ENCODE measurements at regions not wholly inside any gene's neighbourhood (a gene's known extent, or its start where the extent isn't known, plus 50 kb on each side); places are given as distances from the start of the nearest gene placed in this dataset.
A peak's percentile ranks its signal among the peaks of the same experiment; 100 is the strongest.

DNA sequence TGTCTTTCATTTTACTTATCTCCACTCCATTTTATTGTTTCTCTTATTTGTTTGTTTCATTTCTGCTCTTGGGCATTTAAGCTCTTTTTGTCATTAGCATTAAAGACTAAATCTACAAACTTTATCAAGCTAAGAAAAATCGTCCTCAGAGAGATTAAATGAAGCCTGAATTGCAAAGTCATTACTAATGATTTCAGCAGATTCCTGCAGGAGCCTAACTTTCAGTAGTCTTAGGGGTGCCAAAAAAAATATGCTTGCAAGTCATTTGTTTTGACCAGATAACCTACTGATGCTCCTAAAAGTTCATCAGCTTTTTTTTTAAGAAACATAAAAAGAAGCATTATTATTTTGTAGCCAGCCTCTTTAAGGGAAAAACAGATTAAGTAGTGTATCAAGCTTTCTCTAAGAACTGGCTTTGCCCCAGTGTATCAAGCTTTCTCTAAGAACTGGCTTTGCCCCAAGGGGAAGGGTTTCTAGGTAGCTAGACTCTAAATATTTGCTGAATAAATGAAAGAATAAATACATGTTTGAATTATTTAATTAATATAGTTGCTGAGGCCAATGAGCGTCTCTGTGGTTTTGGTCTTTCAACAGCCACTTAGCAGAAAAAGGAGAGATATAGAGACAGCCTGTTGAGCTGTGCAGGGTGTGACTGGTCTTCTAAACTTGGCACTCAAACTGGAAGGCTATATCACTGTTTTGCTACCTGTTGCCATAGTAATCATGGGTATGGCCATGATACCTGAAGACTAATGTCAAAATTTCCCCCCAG lies 174.2 kb downstream of the BTC start:
- Mint-ChIP-seq H3K27me3 (peaks cover 7% of the 10 kb centered on the region), H3K9me3 (peaks cover 0 to 4% of the 10 kb centered on the region in 2 donors), H3K27ac (no peak overlapping the region), H3K4me1 (peaks cover 20% of the 10 kb centered on the region), H3K4me3 (no peak overlapping the region)
- ATAC-seq (no peak), DNase-seq (no peak)

DNA sequence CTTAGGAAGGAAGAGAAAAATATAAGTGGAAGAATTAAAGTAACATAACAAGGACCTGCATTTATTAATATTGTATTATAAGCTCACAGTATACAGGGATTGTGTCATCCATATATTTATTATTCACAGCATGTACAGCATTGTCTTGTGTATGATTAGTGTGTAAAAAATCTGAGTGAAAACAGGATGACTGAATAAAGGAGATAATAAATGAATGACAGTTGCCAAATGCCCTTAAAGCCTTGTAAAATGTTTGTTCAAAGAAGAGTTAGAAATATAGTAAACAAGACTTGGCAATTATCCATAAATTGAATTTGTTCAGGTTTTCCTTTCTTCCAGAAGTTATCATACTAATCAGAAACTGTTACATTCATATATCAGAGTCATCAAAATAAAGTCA lies 172.7 kb downstream of the BTC start:
- Mint-ChIP-seq H3K4me1 (peaks cover 31% of the 10 kb centered on the region), H3K4me3 (no peak overlapping the region), H3K9me3 (peaks cover 0 to 4% of the 10 kb centered on the region in 2 donors), H3K27me3 (peaks cover 7% of the 10 kb centered on the region), H3K27ac (no peak overlapping the region)
- ATAC-seq = no peak
- DNase-seq = no peak

DNA sequence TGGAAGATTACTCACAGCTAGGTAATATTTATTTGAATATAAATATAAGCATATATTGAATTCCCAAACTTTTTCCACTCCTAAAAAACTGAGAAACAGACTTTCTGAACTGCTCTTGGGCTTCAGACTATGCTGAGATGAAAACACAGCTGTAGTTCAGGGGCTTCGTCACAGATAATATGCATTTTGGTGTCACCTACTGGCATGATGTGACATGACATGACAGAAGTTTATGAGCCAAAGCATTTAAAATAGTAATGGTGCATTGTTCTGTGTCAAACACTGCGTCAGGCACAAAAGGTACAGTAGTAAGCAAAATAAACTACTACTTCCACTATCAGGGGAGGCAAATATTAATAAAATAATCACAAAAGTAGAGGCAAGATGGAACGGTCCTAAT lies 171.3 kb downstream of the BTC start:
- DNase-seq = peak in 1 of 2 donors; percentile 13
- H3K4me3 Mint-ChIP-seq = no peak overlapping the region
- no peak overlapping the region for H3K27ac Mint-ChIP-seq
- H3K27me3 Mint-ChIP-seq = peaks cover 7% of the 10 kb centered on the region
- H3K4me1 Mint-ChIP-seq = peaks cover 31% of the 10 kb centered on the region
- ATAC-seq = peak; percentile 67
- no peaks in the 10 kb centered on the region for H3K9me3 Mint-ChIP-seq

DNA sequence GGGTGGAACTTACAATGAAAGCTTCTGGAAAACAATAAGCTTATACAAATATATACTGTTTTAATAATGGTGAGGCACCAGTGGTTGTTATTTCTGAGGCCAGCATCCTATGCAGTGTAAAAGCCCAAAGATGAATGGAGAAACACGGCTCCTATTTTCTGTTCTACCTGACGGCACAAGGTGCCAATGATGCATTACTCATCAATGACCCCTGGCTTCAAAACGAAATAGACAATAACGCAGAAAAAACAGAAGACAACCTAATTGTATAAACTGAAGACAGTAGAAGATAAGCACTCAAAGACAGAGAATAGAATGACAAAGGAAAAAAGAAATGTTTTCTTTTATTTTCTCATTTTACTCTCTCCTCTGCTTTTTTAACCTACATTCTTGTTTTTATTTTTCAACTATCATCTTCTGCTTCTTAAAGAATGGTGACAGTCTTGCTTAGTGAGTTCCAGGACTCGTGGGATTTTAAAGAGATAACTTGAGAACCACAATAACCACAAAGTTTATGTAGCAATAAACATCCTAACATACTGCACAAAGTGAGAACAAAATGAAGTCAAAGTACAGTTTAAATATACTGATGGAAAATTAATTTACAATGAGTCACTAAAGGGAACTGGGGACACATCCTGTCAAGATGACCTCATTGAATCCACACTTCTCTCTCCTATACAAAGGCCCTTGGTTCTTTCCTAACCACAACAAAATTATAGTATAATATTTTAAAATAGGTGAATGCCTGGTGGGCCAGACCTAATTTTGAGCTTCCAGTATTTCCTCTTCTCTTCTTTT lies 169.8 kb downstream of the BTC start:
- DNase-seq (no peak), ATAC-seq (peak; percentile 80)
- H3K27me3 Mint-ChIP-seq = peaks cover 7% of the 10 kb centered on the region
- H3K4me3 Mint-ChIP-seq = peak overlapping the region in 1 of 2 donors; percentile 28
- H3K4me1 Mint-ChIP-seq = peaks cover 31% of the 10 kb centered on the region
- peak overlapping the region in 1 of 2 donors; percentile 46 for H3K27ac Mint-ChIP-seq
- no peaks in the 10 kb centered on the region for H3K9me3 Mint-ChIP-seq

DNA sequence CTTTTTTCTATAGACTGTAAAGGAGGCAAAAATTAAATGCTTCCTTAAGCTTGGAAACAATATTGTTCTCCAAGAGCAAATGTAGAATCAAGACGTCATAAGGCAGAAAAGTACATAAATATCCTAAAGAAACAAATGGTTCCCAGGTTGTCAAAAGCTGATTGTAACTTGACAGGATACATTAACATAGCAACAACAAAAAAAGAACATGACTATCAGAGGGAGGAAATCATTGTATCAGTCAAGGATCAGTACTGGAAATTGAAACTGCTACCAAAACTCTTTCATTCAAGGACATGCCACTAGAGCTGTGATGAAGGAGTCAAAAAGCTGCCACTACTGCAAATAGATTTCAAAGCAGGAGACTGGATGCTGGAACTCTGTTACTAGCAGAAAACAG lies 168.3 kb downstream of the BTC start:
- Mint-ChIP-seq H3K4me3 (no peak overlapping the region), H3K27me3 (peaks cover 7% of the 10 kb centered on the region), H3K9me3 (no peaks in the 10 kb centered on the region), H3K27ac (no peak overlapping the region), H3K4me1 (peaks cover 31% of the 10 kb centered on the region)
- ATAC-seq (peak; percentile 56), DNase-seq (no peak)

DNA sequence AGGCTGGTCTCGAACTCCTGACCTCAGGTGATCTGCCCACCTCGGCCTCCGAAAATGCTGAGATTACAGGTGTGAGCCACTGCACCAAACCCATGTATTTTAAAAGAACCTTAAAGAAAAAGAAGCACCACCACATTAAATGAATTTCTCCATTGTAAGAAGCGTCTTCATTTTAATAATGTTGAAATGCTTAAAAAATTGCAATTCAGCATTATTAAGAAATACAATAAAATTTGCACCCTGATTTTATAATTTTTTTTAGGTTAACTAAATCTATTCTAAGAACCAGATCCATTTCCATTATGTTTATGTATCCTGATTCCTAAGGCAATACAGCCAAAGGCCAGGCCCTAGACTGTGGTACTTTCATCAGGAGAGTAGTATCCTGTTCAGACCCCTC lies 167.2 kb downstream of the BTC start:
- ATAC-seq = no peak
- Mint-ChIP-seq H3K27ac (no peak overlapping the region), H3K4me1 (peaks cover 31% of the 10 kb centered on the region), H3K27me3 (peaks cover 7% of the 10 kb centered on the region), H3K4me3 (no peak overlapping the region), H3K9me3 (no peaks in the 10 kb centered on the region)
- no peak for DNase-seq

DNA sequence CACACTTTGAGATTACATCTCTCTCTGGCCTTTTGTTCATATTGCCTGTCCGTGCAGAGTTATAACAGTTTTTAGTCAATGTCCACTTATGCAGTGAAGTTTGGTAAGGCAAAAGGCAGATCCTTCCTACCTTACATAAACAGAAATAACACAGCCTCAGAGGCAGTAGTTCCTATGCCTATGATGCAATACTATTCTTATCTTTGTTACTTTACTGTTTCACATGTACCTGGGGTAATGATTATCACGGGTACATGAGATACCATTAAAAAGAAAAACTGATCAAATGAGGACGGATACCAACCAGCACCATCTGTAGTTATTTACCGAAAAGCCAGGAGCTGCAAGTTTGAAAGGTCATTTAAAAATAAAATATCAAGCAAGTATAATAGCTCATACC lies 166.8 kb downstream of the BTC start:
- ATAC-seq (no peak), DNase-seq (no peak)
- peaks cover 33% of the 10 kb centered on the region for H3K4me1 Mint-ChIP-seq
- peaks cover 7% of the 10 kb centered on the region for H3K27me3 Mint-ChIP-seq
- no peaks in the 10 kb centered on the region for H3K9me3 Mint-ChIP-seq
- peak overlapping the region in 1 of 2 donors; percentile 69 for H3K27ac Mint-ChIP-seq
- no peak overlapping the region for H3K4me3 Mint-ChIP-seq

DNA sequence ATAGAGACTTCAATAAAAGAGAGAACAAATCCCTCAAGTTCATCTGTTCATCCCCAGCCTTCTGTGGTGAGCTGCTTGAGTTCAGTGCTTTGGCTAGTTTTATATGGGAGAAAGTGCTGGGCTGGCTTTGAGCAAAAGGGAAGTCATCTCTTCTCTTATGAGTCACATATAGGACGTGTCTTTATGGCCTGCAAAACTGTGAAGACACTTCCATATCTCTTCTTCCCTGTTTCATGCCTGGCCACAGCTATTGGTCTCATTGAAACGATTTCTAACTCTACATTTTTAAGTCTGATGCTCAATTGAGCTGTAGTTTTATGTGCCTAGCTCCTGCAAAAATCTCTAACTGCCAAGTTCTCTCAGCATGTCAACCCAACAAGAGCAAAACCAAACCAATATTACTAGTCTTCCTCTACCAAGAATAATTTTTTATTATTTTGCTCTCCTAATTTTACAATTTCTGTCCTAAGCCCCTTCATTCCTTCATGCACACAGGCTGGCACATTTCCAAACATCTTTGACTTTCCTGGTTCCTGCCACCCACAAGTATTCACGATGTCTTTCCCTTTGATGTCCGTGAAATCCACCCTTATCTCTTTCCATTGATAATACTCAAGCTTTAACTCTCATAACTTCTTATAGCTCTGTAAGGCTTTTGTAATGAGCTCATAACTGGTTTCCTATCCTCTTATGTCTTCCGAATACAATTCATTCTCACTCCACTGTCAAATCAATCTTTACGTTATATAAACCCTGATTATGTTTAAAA lies 165.3 kb downstream of the BTC start:
- no peaks in the 10 kb centered on the region for H3K9me3 Mint-ChIP-seq
- no peak overlapping the region for H3K4me3 Mint-ChIP-seq
- no peak for ATAC-seq
- no peaks in the 10 kb centered on the region for H3K27me3 Mint-ChIP-seq
- peak overlapping the region in 1 of 2 donors; percentile 21 for H3K27ac Mint-ChIP-seq
- H3K4me1 Mint-ChIP-seq = peaks cover 36% of the 10 kb centered on the region
- no peak for DNase-seq

DNA sequence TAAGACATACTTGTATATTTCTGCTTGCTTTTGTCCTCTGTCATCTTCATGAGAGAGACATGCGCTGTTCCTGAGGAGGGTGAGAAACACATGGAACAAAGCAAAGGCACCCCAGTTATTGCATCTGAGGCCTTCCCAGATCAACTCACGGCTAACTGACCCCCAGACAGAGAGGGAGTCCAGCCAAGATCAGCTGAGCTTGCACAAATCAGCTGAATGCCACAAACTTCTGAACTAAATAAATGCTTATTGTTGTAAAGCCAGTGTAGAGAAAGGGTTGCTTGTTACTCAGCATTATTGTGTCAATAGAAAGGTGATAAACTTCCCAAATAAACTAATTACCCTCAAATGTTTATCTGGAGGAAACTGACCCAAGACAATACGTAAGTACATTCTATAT lies 163.8 kb downstream of the BTC start:
- ATAC-seq (no peak), DNase-seq (no peak)
- Mint-ChIP-seq H3K4me1 (peaks cover 21% of the 10 kb centered on the region), H3K27ac (no peak overlapping the region), H3K27me3 (peaks cover 5% of the 10 kb centered on the region), H3K9me3 (no peaks in the 10 kb centered on the region), H3K4me3 (no peak overlapping the region)

DNA sequence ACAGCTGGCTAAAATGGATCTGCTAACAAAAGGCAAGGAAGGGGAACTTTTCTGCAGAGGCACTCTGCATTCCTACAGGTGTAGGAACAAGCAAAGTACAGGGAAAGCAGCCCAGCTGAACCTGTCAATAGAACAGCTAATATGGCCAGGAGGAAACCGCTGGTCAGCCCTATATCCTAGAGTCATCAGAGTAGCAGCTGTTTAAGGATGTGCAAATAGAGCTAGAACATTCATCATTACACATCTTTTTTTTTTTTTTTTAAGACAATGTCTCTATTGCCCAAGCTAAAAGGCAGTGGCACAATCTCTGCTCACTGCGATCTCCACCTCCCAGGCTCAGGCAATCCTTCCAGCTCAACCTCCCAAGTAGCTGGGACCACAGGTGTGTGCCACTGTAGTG lies 163.0 kb downstream of the BTC start:
- DNase-seq = no peak
- peak; percentile 2 for ATAC-seq
- H3K9me3 Mint-ChIP-seq = no peaks in the 10 kb centered on the region
- no peak overlapping the region for H3K4me3 Mint-ChIP-seq
- no peak overlapping the region for H3K27ac Mint-ChIP-seq
- H3K4me1 Mint-ChIP-seq = peaks cover 14% of the 10 kb centered on the region
- H3K27me3 Mint-ChIP-seq = peaks cover 10% of the 10 kb centered on the region

DNA sequence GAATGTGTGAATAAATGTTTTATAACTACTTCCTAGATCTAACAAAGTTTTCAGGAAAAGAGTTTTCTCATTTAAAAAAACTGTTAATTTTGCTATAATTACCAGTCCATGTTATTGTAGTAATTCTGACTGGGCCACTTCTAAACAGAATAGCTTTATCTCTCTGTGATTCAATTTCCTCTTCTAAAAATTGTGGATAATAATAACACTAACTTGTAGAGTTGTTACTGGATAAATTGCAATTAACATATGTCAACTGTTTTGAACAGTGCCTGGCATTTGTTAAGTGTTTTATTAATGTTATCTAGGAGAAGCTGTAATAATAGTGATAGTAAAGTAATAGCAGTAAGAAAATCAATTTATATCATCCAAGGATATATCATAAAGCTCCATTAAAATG lies 162.3 kb downstream of the BTC start:
- H3K4me3 Mint-ChIP-seq = no peak overlapping the region
- H3K27me3 Mint-ChIP-seq = peaks cover 10% of the 10 kb centered on the region
- ATAC-seq (no peak), DNase-seq (no peak)
- no peaks in the 10 kb centered on the region for H3K9me3 Mint-ChIP-seq
- no peak overlapping the region for H3K27ac Mint-ChIP-seq
- H3K4me1 Mint-ChIP-seq = peaks cover 14% of the 10 kb centered on the region

DNA sequence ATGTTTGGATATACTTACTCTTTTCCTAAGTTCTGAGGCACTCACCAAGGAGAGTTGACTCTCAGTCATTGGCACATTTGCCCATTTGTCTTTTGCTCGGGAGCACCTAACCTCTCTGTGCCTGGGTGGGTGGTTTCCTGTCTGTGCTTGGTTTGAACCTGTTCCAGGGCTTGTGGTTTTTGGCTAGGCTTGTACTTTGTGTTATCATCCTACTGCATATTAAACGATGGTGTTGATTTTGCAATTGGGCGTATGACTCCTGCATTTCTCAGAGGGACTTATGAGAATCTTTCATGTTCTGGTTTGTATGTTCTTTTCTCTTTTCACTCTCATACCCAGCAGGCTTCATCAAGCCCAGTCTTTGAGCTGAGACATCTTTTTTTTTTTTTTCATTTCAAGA lies 161.7 kb downstream of the BTC start:
- Mint-ChIP-seq H3K4me3 (peak overlapping the region; percentile 8 to 51), H3K27ac (peak overlapping the region in 1 of 2 donors; percentile 28), H3K9me3 (no peaks in the 10 kb centered on the region), H3K4me1 (peaks cover 14% of the 10 kb centered on the region), H3K27me3 (peaks cover 10% of the 10 kb centered on the region)
- ATAC-seq (peak; percentile 92), DNase-seq (peak; percentile 21 to 56)

DNA sequence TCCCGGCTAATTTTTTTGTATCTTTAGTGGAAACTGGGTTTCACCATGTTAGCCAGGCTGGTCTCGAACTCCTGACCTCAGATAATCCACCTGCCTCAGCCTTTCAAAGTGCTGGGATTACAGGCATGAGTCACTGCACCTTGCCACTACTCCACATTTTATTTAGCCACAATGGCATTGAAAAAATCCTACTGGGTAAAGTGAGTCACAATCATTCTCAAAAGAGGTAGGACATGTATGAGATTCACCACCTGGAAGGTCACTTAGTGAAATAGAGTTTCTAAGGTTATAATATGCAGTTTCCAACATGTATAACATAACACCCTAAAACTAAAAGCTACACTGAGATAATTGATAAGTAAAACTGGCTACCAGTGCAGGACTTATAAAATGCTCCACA lies 159.2 kb downstream of the BTC start:
- H3K27me3 Mint-ChIP-seq = peaks cover 23% of the 10 kb centered on the region

DNA sequence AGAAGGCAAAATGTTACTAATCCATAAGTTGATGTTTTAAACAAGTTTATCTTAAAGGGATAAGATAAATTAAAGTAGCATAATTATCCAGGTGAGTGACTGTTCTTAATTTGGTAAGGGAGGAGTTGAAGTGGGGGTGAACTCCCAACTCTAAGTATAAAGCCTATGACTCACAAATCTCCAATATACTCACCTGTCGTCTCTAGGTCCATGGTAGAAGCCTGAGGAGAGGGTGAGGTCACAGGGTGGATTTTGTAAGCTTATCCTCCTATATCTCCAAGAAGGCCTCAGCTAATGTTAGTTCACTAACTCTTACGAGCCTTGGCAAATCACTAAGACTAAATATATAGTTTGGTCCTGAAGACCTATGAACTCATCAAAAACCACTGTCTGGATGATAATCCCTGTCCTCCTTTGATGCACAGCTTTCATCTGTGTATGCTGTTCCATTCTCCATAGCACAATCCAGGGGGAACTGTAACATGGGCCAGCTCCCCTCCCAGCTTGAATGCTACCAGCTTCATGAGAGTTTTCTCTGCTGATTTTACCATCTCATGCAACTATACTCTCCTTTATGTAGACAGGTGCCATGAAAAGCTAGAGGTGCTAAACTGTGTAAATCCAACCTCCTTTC lies 158.7 kb downstream of the BTC start:
- no peak overlapping the region for H3K27ac Mint-ChIP-seq
- no peak overlapping the region for H3K4me3 Mint-ChIP-seq
- no peak for DNase-seq
- no peaks in the 10 kb centered on the region for H3K9me3 Mint-ChIP-seq
- peaks cover 14% of the 10 kb centered on the region for H3K4me1 Mint-ChIP-seq
- peaks cover 23% of the 10 kb centered on the region for H3K27me3 Mint-ChIP-seq
- ATAC-seq = no peak

More for the DNA sequence above, 159.2 kb downstream of the BTC start:
- DNase-seq (no peak), ATAC-seq (no peak)
- H3K4me1 Mint-ChIP-seq = peaks cover 14% of the 10 kb centered on the region
- no peak overlapping the region for H3K27ac Mint-ChIP-seq
- H3K9me3 Mint-ChIP-seq = no peaks in the 10 kb centered on the region
- H3K4me3 Mint-ChIP-seq = no peak overlapping the region

DNA sequence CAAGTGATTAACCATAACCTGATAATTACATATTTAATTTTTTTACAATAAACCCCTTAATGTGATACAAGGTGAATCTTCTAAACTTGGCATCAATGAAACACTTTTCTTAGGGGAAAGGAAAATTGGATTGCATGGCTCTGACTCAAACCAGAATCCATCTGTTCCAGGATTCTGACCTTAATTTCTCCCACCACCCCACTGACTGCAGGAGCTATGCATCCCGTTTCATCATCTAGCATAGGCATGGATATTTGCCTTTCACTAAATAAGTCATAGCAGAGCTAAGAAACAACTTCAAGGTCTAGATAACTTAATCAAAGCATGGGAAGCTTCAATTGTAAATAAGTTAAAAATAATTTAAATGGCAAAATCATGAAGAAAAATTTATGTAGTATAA lies 156.3 kb downstream of the BTC start:
- Mint-ChIP-seq H3K27ac (no peak overlapping the region), H3K4me3 (no peak overlapping the region), H3K9me3 (no peaks in the 10 kb centered on the region), H3K4me1 (peaks cover 6% of the 10 kb centered on the region), H3K27me3 (peaks cover 23% of the 10 kb centered on the region)
- no peak for ATAC-seq
- DNase-seq = no peak
